HepG2 (cell line): ENCODE measurements at regions not wholly inside any gene's neighbourhood (a gene's known extent, or its start where the extent isn't known, plus 50 kb on each side); places are given as distances from the start of the nearest gene placed in this dataset.

Experiments
- ATAC-seq: fragments of 200-7000 bp; cut with Tn5 transposase; 3 replicates; pipeline ENCODE4 v1.9.1; 2020; ENCODE audit warnings: mild to moderate bottlenecking, moderate library complexity
- BruUV-seq: library from RNA; stranded (reverse); fragments of 400-500 nt; replicated peaks from 2 replicates; lab custom pipeline; 2021; lab: Mats Ljungman, UMichigan
- CTCF ChIA-PET: fragments of 300-600 bp; formaldehyde crosslinking; extraction: SDS; loops from one replicate; lab custom pipeline; 2021; ENCODE audit warnings: low total read pairs, inconsistent platforms, low intra/inter-chr PET ratio; lab: Yijun Ruan, JAX
- POLR2A ChIA-PET: fragments of 350-600 bp; sonication (Branson Sonifier 250); formaldehyde crosslinking; loops from one replicate; lab custom pipeline; 2020; ENCODE audit warnings: antibody characterized with exemption, inconsistent platforms; lab: Yijun Ruan, JAX
- DNase-seq: peaks from one replicate; pipeline ENCODE4 v3.0.0-alpha.2; 2015; ENCODE audit warnings: low spot score
- FAIRE-seq: peaks from 3 replicates; lab custom pipeline; 2011; peaks lifted over from hg19 to GRCh38; lab: Jason Lieb, UNC
- H2AFZ ChIP-seq: one replicate; pipeline ENCODE4 v1.6.1; 2011; ENCODE audit warnings: low read length, inconsistent platforms
- H3K27ac ChIP-seq: fragments of 300-600 bp; 3 replicates; pipeline ENCODE4 v1.8.0; 2011; ENCODE audit warnings: mixed run types, mild to moderate bottlenecking, mixed read lengths, low read length, inconsistent platforms; ENCODE audit not compliant: insufficient read depth; ENCODE audit errors: extremely low read length
- H3K27me3 ChIP-seq, 2 experiments: fragments of 200-600 bp in 1 of 2; 2 replicates in 1 of 2; 3 replicates in 1 of 2; pipeline versions ENCODE4 v1.6.0 to v1.8.0; 2011; ENCODE audit warnings: low read length in 2 of 2, mild to moderate bottlenecking in 2 of 2, moderate library complexity in 2 of 2, inconsistent platforms in 1 of 2; ENCODE audit not compliant: insufficient read depth in 2 of 2, control insufficient read depth in 1 of 2
- H3K36me3 ChIP-seq, 2 experiments: fragments of 200-600 bp in 1 of 2; replicated peaks in 1 of 2; 2 replicates in 1 of 2; 3 replicates in 1 of 2; pipeline versions ENCODE4 v1.5.1 to v1.8.0; 2011; ENCODE audit warnings: low read length in 2 of 2, inconsistent platforms in 1 of 2; ENCODE audit not compliant: insufficient read depth in 2 of 2, control insufficient read depth in 1 of 2
- H3K4me1 ChIP-seq: 2 replicates; pipeline ENCODE4 v1.5.1; 2012; ENCODE audit warnings: low read length, inconsistent platforms; ENCODE audit not compliant: insufficient read depth
- H3K4me2 ChIP-seq: 2 replicates; pipeline ENCODE4 v1.6.0; 2011; ENCODE audit warnings: low read depth, low read length, inconsistent platforms
- H3K4me3 ChIP-seq, 3 experiments: fragments of 200-600 bp in 1 of 3; sonication (generic), shearing (Covaris generic) in 1 of 3; replicated peaks in 1 of 3; 2 replicates each; pipeline ENCODE4 v1.5.1; 2011 to 2016; ENCODE audit warnings: low read length in 3 of 3, inconsistent platforms in 2 of 3, low read depth in 2 of 3, mild to moderate bottlenecking in 2 of 3, control low read depth in 1 of 3, mixed read lengths in 1 of 3; ENCODE audit not compliant: insufficient read depth in 1 of 3
- H3K79me2 ChIP-seq: one replicate; pipeline ENCODE4 v1.6.1; 2011; ENCODE audit warnings: low read length, inconsistent platforms; ENCODE audit not compliant: insufficient read depth
- H3K9ac ChIP-seq: 2 replicates; pipeline ENCODE4 v1.6.0; 2011; ENCODE audit warnings: mild to moderate bottlenecking, low read depth, low read length, inconsistent platforms; ENCODE audit not compliant: insufficient read depth
- H3K9me3 ChIP-seq: 2 replicates; pipeline ENCODE4 v1.5.1; 2012; ENCODE audit warnings: mild to moderate bottlenecking, low read length
- H4K20me1 ChIP-seq: 2 replicates; pipeline ENCODE4 v1.6.0; 2011; ENCODE audit warnings: inconsistent platforms, mild to moderate bottlenecking, low read length, moderate library complexity; ENCODE audit not compliant: insufficient read depth
- GATA4 ChIP-seq: sonication (generic); IDR thresholded peaks from 2 replicates; pipeline ENCODE4 v1.6.1; 2016; ENCODE audit warnings: antibody characterized with exemption, low read depth, borderline replicate concordance
- KAT8 ChIP-seq: IDR thresholded peaks from 2 replicates; pipeline ENCODE4 v1.6.1; 2016; ENCODE audit warnings: missing genetic modification reagents, missing compliant biosample characterization
- KLF11 ChIP-seq: IDR thresholded peaks from 2 replicates; pipeline ENCODE4 v1.6.1; 2016; ENCODE audit warnings: missing compliant biosample characterization
- PRMT3 ChIP-seq: sonication (generic); formaldehyde crosslinking; IDR thresholded peaks from 2 replicates; pipeline ENCODE4 v1.8.1; 2022; ENCODE audit warnings: low read depth, mild to moderate bottlenecking, moderate library complexity, missing genetic modification reagents, borderline replicate concordance
- RCOR2 ChIP-seq: IDR thresholded peaks from 2 replicates; pipeline ENCODE4 v1.6.1; 2016; ENCODE audit warnings: missing biosample characterization, missing genetic modification reagents
- ZBTB7A ChIP-seq: sonication (generic); formaldehyde crosslinking; IDR thresholded peaks from 2 replicates; pipeline ENCODE4 v1.8.0; 2022; ENCODE audit warnings: mild to moderate bottlenecking, missing genetic modification reagents
- ZNF33B ChIP-seq: sonication (generic); formaldehyde crosslinking; IDR thresholded peaks from 2 replicates; pipeline ENCODE4 v1.5.1; 2020; ENCODE audit warnings: mild to moderate bottlenecking, missing genetic modification reagents
- ZNF446 ChIP-seq: sonication (generic); formaldehyde crosslinking; IDR thresholded peaks from 2 replicates; pipeline ENCODE4 v1.5.0; 2020; ENCODE audit warnings: mild to moderate bottlenecking, missing genetic modification reagents
- ZSCAN30 ChIP-seq: sonication (generic); formaldehyde crosslinking; IDR thresholded peaks from 2 replicates; pipeline ENCODE4 v1.5.0; 2020; ENCODE audit warnings: mild to moderate bottlenecking, missing genetic modification reagents
- WGBS: methylation state at CpG from one replicate; pipeline ENCODE4 v1.1.6; 2017; ENCODE audit warnings: low lambda C conversion rate; 5-methylcytosine and 5-hydroxymethylcytosine counted together
- in situ Hi-C: cut with HindIII; loops from 2 replicates; pipeline ENCODE4 v1.10.0; 2017; ENCODE audit warnings: low pct_unique_long_range_greater_than_20kb; ENCODE audit not compliant: extremely low pct_ligation_motif_present
- intact Hi-C: fragments of 100-400 bp; cut with micrococcal nuclease; formaldehyde crosslinking; loops from one replicate; pipeline ENCODE4 v1.10.0; 2022; ENCODE audit not compliant: unreplicated experiment
- TF ChIP-seq, protein P1 (sequence below): sonication (generic); formaldehyde crosslinking; IDR thresholded peaks from 2 replicates; pipeline ENCODE4 v1.5.0; 2020; ENCODE audit warnings: mild to moderate bottlenecking, missing genetic modification reagents

DNA sequence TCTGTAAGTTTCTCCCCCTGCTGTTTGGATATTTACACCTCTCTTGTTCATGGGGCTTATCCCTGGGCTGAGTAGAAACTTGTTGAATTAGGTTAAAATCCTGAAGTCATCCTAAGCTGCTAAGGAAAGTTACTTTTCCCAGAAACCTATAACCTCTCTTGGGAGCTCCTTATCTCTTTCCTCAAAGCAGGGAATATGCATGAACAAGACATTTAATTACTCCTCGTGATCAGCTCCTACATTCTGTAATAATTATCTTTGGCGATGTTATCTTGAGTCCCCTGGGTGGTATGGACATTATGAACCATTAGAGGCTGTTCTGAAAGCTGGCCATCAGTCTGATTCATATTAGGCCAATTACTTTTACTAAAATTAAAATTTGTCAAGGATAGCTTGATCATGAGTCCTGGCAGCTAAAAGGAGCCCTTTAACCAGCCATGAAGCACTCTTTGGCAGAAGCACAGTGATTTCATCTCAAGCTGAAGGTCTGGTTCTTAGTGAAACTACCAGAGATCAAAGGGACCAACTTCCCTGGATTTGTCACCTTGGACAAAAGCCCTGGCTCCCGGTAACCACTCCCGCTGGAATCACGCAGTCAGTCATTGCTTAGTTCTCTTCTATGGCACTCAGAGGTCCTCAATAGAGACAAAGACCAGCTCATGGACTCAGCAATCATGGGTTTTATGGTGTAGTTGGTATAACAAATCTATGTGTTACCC, 811.8 kb downstream of the UQCRFS1 start:
- in situ Hi-C loops (no loop called here), intact Hi-C loops (no loop called here)
- CTCF ChIA-PET: no interaction called here
- no peak overlapping the region for H3K9ac ChIP-seq
- ATAC-seq (no peak), FAIRE-seq (no peak), DNase-seq (no peak)
- H2AFZ ChIP-seq: no peak overlapping the region
- POLR2A ChIA-PET: no interaction called here
- H3K79me2 ChIP-seq: no peaks in the 10 kb centered on the region
- no peaks in the 10 kb centered on the region for H4K20me1 ChIP-seq
- H3K4me1 ChIP-seq: no peaks in the 10 kb centered on the region
- H3K4me3 ChIP-seq: no peak overlapping the region
- no peaks in the 10 kb centered on the region for H3K27me3 ChIP-seq
- H3K36me3 ChIP-seq: no peaks in the 10 kb centered on the region
- 5% methylated on average over 5 of the region's 5 CpGs for whole genome bisulfite sequencing
- TF ChIP-seq, protein P1, sequence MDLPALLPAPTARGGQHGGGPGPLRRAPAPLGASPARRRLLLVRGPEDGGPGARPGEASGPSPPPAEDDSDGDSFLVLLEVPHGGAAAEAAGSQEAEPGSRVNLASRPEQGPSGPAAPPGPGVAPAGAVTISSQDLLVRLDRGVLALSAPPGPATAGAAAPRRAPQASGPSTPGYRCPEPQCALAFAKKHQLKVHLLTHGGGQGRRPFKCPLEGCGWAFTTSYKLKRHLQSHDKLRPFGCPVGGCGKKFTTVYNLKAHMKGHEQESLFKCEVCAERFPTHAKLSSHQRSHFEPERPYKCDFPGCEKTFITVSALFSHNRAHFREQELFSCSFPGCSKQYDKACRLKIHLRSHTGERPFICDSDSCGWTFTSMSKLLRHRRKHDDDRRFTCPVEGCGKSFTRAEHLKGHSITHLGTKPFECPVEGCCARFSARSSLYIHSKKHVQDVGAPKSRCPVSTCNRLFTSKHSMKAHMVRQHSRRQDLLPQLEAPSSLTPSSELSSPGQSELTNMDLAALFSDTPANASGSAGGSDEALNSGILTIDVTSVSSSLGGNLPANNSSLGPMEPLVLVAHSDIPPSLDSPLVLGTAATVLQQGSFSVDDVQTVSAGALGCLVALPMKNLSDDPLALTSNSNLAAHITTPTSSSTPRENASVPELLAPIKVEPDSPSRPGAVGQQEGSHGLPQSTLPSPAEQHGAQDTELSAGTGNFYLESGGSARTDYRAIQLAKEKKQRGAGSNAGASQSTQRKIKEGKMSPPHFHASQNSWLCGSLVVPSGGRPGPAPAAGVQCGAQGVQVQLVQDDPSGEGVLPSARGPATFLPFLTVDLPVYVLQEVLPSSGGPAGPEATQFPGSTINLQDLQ (CRISPR knock-in tag): no peak
- no peak for TF ChIP-seq PRMT3 (CRISPR knock-in tag)
- no peak for TF ChIP-seq ZSCAN30
- no peak for TF ChIP-seq KAT8
- TF ChIP-seq GATA4: no peak
- TF ChIP-seq ZBTB7A (CRISPR knock-in tag): no peak
- TF ChIP-seq KLF11 (CRISPR knock-in tag): no peak
- no peak for TF ChIP-seq ZNF33B (CRISPR knock-in tag)
- TF ChIP-seq RCOR2 (CRISPR knock-in tag): no peak
- no peak for TF ChIP-seq ZNF446
- no TSS peak for BruUV-seq
- no peak overlapping the region for H3K4me2 ChIP-seq
- peaks cover 95% of the 10 kb centered on the region for H3K9me3 ChIP-seq
- H3K27ac ChIP-seq: no peak overlapping the region
